Liver (tissue), 8 donors: ENCODE measurements at regions not wholly inside any gene's neighbourhood (a gene's known extent, or its start where the extent isn't known, plus 50 kb on each side); places are given as distances from the start of the nearest gene placed in this dataset.

Experiments used
- DNase-seq: peaks from one replicate; pipeline ENCODE4 v3.0.0-alpha.2; 2017; ENCODE audit warnings: low spot score
- H3K27ac ChIP-seq, 2 donors: one replicate each; pipeline ENCODE4 v1.7.0; 2013; ENCODE audit warnings: inconsistent platforms in 2 of 2, low read length in 2 of 2, control low read depth in 1 of 2, low read depth in 1 of 2, mild to moderate bottlenecking in 1 of 2
- H3K27me3 ChIP-seq, 4 donors: one replicate each; pipeline versions ENCODE4 v1.6.1 to v1.7.0; 2013; ENCODE audit warnings: low read length in 3 of 4, inconsistent platforms in 1 of 4, mild to moderate bottlenecking in 1 of 4, moderate library complexity in 1 of 4; ENCODE audit not compliant: control insufficient read depth in 4 of 4, insufficient read depth in 4 of 4
- H3K36me3 ChIP-seq, 4 donors: one replicate each; pipeline versions ENCODE4 v1.6.1 to v1.7.0; 2013; ENCODE audit warnings: low read length in 3 of 4, mild to moderate bottlenecking in 3 of 4, low read depth in 1 of 4, moderate library complexity in 1 of 4; ENCODE audit not compliant: control insufficient read depth in 4 of 4, insufficient read depth in 3 of 4
- H3K4me1 ChIP-seq, 4 donors: one replicate each; pipeline versions ENCODE4 v1.6.1 to v1.7.0; 2013; ENCODE audit warnings: low read length in 3 of 4, mild to moderate bottlenecking in 3 of 4, moderate library complexity in 1 of 4; ENCODE audit not compliant: control insufficient read depth in 4 of 4, insufficient read depth in 4 of 4
- H3K4me3 ChIP-seq, 3 donors: one replicate each; pipeline versions ENCODE4 v1.6.1 to v1.7.0; 2013; ENCODE audit warnings: low read length in 3 of 3, control low read depth in 1 of 3, low read depth in 1 of 3, mild to moderate bottlenecking in 1 of 3
- H3K9ac ChIP-seq, 2 donors: one replicate each; pipeline ENCODE4 v1.7.0; 2013; ENCODE audit warnings: low read length in 2 of 2, mild to moderate bottlenecking in 2 of 2, moderate library complexity in 2 of 2, control low read depth in 1 of 2, low read depth in 1 of 2
- H3K9me3 ChIP-seq, 4 donors: one replicate each; pipeline versions ENCODE4 v1.6.1 to v1.7.0; 2013; ENCODE audit warnings: low read length in 3 of 4; ENCODE audit not compliant: control insufficient read depth in 4 of 4
- FOXA1 ChIP-seq: IDR thresholded peaks from 2 replicates; pipeline ENCODE4 v1.6.1; 2016; ENCODE audit warnings: antibody characterized with exemption
- HNF4G ChIP-seq: IDR thresholded peaks from 2 replicates; pipeline ENCODE4 v1.6.1; 2016; ENCODE audit warnings: antibody characterized with exemption
- JUND ChIP-seq, 2 donors: IDR thresholded peaks; 2 replicates each; pipeline ENCODE4 v1.6.1; 2016; ENCODE audit warnings: antibody characterized with exemption in 2 of 2
- NR2F2 ChIP-seq: IDR thresholded peaks from 2 replicates; pipeline ENCODE4 v1.6.1; 2016; ENCODE audit warnings: antibody characterized with exemption
- RAD21 ChIP-seq, 2 donors: IDR thresholded peaks; 2 replicates each; pipeline ENCODE4 v1.6.1; 2016; ENCODE audit warnings: antibody characterized with exemption in 2 of 2, mild to moderate bottlenecking in 2 of 2
- REST ChIP-seq: IDR thresholded peaks from 2 replicates; pipeline ENCODE4 v1.6.1; 2016; ENCODE audit warnings: antibody characterized with exemption, mild to moderate bottlenecking
- WGBS: extraction: QIAGEN DNeasy Blood & Tissue Kit; methylation state at CpG from one replicate; pipeline ENCODE4 v1.1.7; 2013; 5-methylcytosine and 5-hydroxymethylcytosine counted together
- TF ChIP-seq, protein P1 (sequence below): IDR thresholded peaks from 2 replicates; pipeline ENCODE4 v1.6.1; 2016; ENCODE audit warnings: antibody characterized with exemption
- TF ChIP-seq, protein P2 (sequence below): fragments of 150-350 bp; IDR thresholded peaks from 2 replicates; pipeline ENCODE4 v1.5.1; 2017; ENCODE audit warnings: improper control_type of control experiment, low read depth, low read length; ENCODE audit not compliant: missing input control
- donor health status: healthy.
- donor health status: healthy.
- donor health status: healthy.
- donor health status: healthy.
- donor health status: healthy.

DNA sequence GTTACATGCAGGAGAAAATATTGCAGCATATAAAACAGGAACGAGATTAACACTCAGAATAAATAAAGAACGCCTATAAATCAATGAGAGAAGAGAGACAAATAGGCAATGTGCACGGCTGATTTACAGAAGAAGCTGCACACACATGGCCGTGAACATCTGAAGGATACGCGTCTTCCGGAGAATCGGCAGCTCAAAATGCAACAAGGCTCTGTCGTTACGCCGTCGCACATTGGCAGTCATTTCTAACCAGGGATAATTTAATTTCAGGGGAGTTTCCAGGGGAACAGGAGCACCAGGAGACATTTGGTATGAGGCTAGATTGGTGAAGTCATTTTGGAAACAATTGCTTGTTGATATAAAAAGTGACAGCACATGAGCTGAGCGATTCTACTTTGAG is 745.2 kb downstream of the BRD1 start:
- TF ChIP-seq RAD21 (IDR thresholded peaks at IDR 0.05): no peak
- TF ChIP-seq HNF4G: no peak
- no peak for TF ChIP-seq FOXA1
- no peak for TF ChIP-seq REST
- TF ChIP-seq, protein P1, sequence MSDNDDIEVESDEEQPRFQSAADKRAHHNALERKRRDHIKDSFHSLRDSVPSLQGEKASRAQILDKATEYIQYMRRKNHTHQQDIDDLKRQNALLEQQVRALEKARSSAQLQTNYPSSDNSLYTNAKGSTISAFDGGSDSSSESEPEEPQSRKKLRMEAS: no peak
- no peak for TF ChIP-seq JUND (IDR thresholded peaks at IDR 0.05)
- TF ChIP-seq, protein P2, sequence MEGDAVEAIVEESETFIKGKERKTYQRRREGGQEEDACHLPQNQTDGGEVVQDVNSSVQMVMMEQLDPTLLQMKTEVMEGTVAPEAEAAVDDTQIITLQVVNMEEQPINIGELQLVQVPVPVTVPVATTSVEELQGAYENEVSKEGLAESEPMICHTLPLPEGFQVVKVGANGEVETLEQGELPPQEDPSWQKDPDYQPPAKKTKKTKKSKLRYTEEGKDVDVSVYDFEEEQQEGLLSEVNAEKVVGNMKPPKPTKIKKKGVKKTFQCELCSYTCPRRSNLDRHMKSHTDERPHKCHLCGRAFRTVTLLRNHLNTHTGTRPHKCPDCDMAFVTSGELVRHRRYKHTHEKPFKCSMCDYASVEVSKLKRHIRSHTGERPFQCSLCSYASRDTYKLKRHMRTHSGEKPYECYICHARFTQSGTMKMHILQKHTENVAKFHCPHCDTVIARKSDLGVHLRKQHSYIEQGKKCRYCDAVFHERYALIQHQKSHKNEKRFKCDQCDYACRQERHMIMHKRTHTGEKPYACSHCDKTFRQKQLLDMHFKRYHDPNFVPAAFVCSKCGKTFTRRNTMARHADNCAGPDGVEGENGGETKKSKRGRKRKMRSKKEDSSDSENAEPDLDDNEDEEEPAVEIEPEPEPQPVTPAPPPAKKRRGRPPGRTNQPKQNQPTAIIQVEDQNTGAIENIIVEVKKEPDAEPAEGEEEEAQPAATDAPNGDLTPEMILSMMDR: no peak
- TF ChIP-seq NR2F2: no peak
- no peaks in the 10 kb centered on the region for H3K9me3 ChIP-seq
- H3K4me1 ChIP-seq: no peaks in the 10 kb centered on the region
- H3K9ac ChIP-seq: no peak overlapping the region
- H3K36me3 ChIP-seq: no peaks in the 10 kb centered on the region
- no peak overlapping the region for H3K27ac ChIP-seq
- 85% methylated on average over 13 of the region's 13 CpGs for WGBS
- H3K4me3 ChIP-seq: no peak overlapping the region
- DNase-seq: no peak
- H3K27me3 ChIP-seq: peaks cover 0 to 3% (median under 1%) of the 10 kb centered on the region in 4 donors

DNA sequence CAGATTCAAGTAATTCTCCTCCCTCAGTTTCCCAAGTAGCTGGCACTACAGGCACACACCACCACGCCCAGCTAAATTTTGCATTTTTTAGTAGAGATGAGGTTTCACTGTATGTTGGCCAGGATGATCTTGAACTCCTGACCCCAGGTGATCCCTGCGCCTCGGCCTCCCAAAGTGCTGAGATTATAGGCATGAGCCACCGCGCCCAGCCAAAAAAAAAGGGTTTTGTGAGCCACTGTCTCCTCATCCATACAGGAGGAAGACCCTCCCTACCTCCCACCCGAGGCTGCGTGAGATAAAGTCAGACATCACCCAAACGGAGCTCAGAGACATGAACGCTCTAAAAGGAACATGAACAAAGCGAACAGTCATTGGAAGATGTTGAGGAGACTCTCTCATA is 745.7 kb downstream of the BRD1 start:
- Histone ChIP-seq H3K9me3 (no peaks in the 10 kb centered on the region), H3K4me1 (no peaks in the 10 kb centered on the region), H3K27me3 (peaks cover 0 to 3% (median under 1%) of the 10 kb centered on the region in 4 donors), H3K9ac (no peak overlapping the region), H3K4me3 (no peak overlapping the region), H3K36me3 (no peaks in the 10 kb centered on the region), H3K27ac (no peak overlapping the region)
- 72% methylated on average over 10 of the region's 10 CpGs for WGBS
- no peak for TF ChIP-seq REST
- TF ChIP-seq, protein P2: no peak
- DNase-seq: no peak
